Ishikawa (cell line): ENCODE measurements at regions not wholly inside any gene's neighbourhood (a gene's known extent, or its start where the extent isn't known, plus 50 kb on each side); places are given as distances from the start of the nearest gene placed in this dataset.

Source experiments
- CREB1 ChIP-seq: IDR thresholded peaks from 2 replicates; pipeline ENCODE4 v1.6.1; 2012; ENCODE audit warnings: low read depth
- EP300 ChIP-seq: IDR thresholded peaks from 2 replicates; pipeline ENCODE4 v1.6.1; 2012; ENCODE audit warnings: borderline replicate concordance
- NFIC ChIP-seq: IDR thresholded peaks from 2 replicates; pipeline ENCODE4 v1.6.1; 2012
- TAF1 ChIP-seq: IDR thresholded peaks from 2 replicates; pipeline ENCODE4 v1.6.1; 2012; ENCODE audit warnings: low read depth, mild to moderate bottlenecking

GRCh38 chr3:191966556-191966955 is 505.6 kb downstream of the PYDC2 start:
- TF ChIP-seq NFIC (no peak), EP300 (no peak), CREB1 (no peak), TAF1 (no peak)
